GM19239 (cell line): ENCODE measurements at regions not wholly inside any gene's neighbourhood (a gene's known extent, or its start where the extent isn't known, plus 50 kb on each side); places are given as distances from the start of the nearest gene placed in this dataset.
"Not testable (repeated sequence)": the region's sequence is repeated elsewhere in the genome, so short reads cannot be mapped to it uniquely, and the experiment has no call there.

Experiments
- DNase-seq: peaks from one replicate; pipeline ENCODE4 v3.0.0; 2011; ENCODE audit warnings: low spot score; ENCODE audit not compliant: insufficient read length
- FAIRE-seq: peaks from 2 replicates; lab custom pipeline; 2011; peaks lifted over from hg19 to GRCh38; lab: Jason Lieb, UNC

DNA sequence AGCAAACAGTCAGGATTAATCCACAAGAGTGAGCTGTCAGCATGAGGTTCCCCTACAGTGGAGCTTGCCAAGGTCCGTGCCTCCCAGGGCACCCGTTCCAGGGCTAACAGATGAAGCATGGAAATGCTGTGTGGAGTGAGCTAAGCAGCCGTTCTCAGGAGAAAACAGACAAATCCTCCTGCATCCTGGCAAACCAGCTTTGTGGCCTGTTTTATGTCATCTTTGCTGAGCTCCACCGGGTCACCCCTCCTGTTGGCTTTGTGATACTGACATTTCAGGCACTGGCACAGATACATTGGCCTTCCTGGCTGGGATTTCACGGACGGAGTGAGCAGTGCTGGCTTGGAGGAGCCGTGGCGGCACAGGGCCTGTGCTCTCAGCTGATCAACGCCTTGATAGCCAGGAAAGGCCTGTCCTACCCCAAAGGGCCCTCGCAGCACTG, 459.2 kb downstream of the PREX1 start:
- not testable (repeated sequence) for DNase-seq, FAIRE-seq

DNA sequence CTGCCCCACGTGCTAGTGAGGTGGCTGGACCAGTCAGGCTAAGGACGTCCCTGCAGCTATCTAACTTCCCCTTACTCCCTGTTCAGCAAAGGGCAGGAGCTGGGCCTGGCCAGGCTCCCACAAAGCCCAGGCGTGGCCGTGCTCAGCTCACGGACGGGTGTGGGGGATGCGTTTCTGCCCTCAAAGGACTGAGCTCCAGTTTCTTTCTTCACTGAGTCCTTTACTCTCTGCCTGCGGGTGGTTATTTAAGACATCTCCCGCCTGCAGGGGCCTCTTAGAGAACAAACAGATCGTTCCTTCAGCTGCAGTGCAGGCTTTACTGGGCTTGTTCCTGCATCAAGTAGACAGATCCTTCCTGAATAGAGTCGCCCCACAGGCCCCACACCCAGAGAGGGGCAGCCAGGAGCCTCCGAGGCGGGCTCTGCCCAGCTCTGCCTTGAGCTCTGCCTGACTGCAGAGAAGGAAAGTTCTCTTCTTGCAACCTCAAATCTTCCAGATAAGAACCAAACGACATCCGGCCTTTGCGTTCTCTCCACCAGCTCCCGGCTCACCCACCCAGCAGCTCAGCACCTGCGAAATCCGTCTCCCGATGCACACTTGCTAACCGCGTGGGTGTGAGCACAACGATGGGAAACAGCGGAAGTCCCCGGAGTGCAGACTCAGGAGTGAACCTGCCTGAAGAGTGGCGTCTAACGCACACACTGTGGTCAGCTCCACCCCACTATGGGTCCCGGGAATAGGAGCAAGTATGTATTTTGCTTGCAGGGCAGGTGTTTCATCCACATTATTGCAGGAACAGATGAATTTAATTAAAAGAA, 460.0 kb downstream of the PREX1 start:
- FAIRE-seq, result peak; percentile 78
- DNase-seq, result not testable (repeated sequence)

DNA sequence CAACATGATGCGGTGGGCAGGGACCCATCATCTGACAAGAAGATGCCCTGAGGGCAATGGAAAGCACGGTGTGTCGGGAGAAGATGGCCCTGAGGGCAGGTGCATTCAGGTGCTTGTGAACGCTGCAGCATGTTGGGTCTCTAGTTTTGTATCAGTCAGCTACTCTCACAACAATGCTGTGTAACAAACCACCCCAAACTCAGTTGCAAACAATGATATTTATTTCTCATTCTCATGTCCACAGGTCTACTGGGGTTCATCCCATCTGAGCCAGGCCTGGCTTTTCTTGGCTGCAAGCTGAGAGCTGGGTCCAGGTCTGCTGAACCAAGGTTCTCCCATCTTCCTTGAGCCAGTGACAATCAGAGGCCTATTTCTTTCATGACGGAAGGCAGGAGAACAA, 461.6 kb downstream of the PREX1 start:
- FAIRE-seq, result no peak

DNA sequence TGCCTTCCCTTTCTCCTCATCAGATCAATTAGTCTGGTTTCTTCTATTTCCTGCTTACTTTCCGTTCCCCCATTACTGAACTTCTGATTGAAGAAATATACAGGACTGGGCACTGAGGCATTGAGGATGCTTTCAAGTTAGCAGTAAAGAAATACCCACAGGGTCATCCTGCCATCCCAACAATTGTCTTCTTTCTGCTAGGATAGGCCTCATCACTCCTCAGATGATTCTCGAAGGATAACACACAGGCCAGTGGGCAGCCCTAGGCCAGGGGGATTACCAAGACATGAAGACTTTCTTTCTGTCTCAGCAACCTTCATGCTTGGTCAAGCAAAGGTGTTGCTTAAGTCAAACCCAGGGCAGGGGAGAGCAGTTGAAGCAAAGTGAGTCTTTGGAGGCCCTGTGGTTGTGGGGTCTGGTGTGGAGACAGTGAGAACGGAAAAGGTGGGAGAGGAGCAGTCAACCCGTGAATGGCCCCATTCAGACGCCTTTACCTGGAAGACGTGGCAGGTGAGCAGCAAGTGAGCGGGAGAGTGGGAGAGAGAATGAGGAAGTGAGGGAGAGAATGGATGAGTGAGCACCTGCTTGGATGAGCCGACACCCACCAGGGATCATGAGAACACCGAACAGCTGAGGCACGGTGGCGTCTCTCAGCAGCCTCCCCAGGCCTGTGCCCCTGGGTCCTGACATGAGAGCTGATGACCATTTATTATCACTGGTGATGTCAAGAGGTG, 462.9 kb downstream of the PREX1 start:
- no peak for DNase-seq
- FAIRE-seq, result no peak

More for the DNA sequence above, 461.6 kb downstream of the PREX1 start:
- no peak for DNase-seq

DNA sequence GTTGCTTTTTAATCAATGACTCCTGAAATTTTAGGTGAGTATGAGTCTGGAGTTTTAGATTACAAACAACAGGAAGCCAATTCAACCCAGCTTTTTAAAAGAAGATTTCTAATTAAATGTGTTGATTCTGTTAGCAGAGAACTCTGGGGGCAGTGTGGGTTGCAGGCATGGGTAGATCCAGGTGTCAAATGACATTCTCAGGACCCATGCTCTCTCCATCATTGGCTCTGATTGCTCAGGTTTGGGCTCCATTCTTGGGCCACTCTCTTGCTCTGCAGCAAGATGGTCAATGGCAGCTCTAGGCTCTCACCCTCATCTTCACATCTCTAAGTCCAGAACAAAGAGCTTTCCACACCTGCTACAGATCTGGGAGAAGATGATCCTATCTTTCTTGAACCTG, 463.7 kb downstream of the PREX1 start:
- FAIRE-seq (no peak), DNase-seq (no peak)

DNA sequence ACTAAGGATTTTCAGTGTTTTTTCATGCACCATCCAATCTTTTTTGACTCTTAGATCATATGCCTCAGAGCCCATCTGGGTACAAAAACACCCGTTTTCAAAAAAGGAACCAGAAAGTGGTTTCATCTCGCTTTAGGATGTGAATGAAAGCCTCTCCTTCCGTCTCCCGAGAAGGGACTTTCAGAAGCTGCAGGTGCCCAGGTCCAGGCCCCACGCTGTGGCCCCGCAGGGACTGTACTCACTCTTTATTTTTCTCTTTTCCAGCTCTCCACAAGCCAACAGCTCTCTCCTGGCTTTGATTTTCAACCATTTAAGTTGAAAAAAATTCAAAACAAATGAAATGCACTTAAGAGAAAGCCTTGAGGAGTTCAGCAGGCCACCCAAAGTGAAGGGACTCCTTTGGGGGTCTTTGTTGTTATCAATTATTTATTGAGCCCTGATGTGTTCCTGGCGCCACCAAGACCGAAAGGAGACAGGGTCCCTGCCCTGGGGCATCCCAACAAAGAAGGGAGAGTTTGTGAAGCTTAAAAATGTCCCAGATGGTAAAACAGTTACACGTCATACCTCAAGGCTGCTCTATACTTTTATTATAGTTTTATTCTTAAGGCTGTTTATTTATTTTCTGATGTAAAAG, 467.3 kb downstream of the PREX1 start:
- peak; percentile 54 for FAIRE-seq
- no peak for DNase-seq

DNA sequence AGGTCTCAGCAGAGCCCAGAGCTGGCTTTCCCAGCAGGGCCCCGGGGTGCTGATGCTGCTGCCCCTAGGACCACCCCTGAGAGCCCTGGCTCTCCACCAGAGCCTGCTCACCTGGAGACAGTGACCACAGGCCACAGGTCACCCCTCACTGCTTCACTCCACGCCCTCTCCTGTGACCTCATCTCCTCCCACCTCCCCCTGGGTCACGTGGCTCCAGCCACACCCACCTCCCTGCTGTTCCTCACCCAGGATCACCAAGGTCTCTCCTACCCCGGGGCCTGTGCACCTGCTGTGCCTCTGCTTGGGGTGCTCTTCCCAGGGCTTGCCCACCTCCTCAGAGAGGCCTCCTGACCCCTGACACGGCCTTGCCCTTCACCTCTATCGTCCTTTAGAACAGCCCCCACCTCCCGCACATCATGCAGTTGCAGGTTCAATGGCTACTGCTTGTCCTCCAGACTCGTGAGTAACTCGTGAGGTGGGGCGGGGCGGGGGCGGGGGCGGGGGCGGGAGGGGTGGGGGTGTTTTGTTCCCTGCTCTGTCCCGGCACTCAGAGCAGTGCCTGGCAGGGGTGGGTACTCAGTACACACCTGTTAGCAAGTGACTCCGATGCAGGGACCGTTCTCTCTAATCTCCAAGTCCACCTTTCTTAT, 468.0 kb downstream of the PREX1 start:
- FAIRE-seq (peak; percentile 84), DNase-seq (no peak)

DNA sequence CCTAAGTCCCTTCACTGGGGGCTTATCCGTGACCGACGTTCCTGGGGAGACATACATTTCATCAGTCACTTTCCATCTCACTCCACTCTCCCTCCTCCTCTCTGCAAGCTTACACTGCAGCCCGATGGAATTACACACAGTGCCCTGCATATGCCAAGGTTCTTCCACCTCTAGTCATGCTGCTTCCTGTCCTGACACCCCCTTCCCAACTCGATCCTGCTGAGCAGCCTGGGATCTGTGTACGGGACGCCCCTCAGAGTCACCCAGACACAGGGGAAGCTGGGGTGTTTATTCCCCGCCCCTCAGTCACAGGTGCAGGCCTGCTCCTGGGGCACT, 468.8 kb downstream of the PREX1 start:
- not testable (repeated sequence) for FAIRE-seq, DNase-seq

DNA sequence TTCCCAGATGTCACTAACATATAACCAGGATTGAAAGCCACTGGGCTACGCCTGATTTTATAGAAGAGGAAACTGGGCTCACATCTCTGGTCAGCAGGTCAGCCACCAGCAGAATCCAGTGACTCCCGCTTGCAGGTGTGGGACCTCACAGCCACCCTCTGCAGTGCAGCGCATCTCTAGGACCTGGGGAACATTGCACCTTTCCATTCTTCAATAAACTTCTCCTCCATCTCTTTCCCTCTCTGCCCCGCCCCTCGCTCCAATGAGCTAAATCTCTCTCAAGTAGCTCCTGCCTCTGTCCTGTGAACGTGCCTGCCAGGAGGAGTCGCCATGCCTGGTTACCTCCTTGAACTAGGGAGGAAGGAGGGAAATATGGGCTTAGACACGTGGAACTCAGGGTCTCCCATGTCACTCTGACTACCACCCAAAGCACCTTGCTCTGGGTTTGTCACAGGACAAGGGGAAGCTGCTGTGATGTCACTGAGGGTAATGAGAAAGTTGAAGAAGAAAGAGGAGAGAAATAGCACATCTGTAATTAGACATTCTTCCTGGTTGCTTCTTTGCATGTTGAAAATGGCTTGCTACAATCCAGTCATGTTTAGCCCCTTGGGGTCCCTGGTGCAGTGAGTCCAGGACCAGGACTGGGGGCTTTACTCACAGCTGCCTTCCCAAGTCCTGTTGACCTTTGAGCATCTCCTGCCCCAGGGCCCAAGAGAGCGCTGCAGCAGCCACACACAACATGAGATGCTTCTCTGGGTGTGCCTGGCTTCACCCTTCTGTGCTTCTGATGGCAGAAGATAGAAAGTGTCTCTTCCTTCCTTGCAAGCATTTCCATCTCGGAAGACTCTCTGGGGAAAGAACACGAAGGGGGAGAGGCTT, 469.4 kb downstream of the PREX1 start:
- no peak for FAIRE-seq
- no peak for DNase-seq

DNA sequence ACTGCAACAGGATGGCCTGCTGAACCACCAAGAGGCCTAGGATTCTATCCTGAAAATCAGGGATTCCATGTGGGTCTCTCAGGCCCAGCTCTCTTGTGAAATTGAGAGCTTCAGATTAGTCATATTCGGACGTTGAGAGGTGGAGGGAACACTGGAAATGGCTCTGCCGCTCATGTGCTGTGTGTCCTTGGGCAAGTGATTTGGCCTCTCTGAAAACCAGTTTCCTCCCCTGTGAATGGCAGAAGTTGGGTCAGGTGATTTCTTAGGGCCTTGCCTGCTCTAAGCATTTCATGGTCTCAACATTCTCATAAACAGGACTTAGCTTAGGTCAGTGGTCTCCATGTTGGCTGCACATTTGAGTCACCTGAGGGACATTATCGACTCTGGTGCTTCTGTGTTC, 470.1 kb downstream of the PREX1 start:
- DNase-seq, result no peak
- no peak for FAIRE-seq

DNA sequence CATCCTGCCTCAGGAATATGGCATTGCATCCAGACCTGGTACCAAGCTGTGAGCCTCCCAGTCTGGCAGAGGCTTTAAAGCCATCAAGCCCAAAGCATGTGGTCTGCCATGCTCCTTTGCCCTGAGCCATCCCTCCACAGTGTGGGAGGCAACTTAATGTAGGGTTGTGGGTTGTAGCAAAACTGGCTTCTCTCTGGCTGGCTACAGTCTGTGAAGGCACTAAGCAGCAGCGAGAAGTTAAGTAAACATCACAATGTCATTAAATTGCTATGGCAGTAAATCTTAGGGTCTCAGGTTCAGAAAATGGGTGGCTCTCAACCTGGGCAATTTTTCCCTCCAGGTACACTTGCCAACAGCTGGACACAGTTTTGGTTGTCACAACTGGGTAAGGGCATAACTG, 472.9 kb downstream of the PREX1 start:
- no peak for DNase-seq
- no peak for FAIRE-seq

DNA sequence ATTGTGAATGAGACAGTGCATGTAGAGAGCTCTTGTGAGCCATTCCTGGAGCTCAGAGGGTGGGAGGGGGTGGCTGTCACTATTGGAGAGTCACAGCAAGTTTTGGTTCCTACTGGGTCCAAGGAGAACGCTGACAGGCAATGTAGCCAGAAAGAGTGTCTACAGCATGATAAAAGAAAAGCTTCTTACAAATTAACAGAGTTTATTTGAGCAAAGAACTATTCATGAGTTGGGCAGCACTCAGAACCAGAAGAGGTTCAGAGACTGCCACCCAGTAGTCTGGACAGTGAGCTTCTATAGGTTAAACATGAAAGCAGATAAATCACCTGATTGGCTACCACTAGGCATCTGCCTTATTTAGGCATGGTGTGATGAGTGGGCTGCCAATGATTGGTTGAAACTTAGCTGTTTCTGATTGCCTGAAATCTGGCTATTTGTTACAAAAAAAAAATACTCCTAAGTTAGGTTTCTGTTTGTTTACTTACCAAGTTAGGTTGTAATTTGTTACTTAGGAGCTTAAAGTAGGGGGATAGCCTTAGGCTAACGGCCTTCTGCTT, 473.4 kb downstream of the PREX1 start:
- DNase-seq (no peak), FAIRE-seq (no peak)

DNA sequence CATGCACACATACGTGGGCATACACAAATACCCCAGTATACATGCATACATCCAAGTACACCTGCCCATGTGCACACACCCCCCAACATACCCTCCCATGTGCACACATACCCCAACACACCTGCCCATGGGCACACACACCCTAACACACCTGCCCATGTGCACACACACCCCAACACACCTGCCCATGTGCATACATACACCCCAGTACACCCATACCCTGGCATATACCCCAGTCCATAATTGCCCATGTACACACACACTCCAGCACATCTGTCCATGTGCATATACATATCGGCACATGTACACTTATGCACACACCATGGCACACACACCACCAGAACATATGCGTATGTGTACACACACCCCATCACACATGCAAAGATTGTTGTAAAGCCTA, 475.2 kb downstream of the PREX1 start:
- FAIRE-seq, result no peak

DNA sequence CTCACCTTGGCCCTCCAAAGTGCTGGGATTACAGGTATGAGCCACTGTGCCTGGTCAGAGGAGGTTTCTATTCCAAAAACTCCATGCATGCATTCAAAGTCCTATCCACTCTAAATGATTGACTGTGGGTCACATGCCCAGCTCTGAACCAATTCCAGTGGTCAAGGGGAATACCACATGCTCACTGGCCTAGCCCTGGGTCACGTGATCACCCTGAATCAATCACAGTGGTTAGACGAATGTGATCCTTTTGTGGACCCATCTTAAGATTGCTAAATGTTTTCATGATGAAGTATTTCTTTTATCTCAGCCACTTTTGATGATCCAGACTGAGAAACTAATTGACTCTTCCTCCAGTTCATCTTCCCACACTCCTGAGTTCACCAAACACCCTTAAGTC, 475.8 kb downstream of the PREX1 start:
- no peak for FAIRE-seq
- no peak for DNase-seq

More for the DNA sequence above, 475.2 kb downstream of the PREX1 start:
- DNase-seq, result no peak

DNA sequence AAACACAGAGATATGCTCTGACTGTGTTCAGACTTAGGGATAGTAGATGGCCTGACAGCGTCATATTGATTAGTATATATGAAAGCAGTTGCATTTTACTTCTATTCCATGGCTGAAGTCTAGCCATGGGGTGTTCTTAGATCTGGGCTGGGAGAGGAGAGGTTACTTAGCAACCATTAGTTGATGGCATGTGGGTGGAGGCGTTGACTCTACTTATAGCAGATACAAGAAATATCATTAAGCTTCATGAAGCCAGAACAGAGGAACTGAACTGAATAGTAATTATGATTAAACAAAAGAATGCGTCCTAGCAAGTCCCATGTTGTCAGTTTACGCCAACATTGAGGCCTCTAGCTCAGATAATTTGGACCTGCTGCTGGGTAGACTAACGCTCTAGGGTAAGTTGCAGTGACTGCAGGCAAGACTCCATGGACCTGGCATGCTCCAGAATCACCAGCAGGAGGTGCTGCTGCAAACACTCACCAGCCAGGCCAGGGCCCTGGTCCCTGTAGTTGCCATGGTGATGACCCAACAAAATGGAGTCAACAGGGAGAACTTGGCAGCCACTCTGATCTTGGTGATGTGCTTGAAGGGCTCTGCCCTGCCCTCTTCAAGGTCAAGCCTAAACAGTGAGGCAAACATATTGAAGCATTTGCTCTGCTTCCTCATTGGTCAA, 477.3 kb downstream of the PREX1 start:
- no peak for FAIRE-seq
- no peak for DNase-seq

DNA sequence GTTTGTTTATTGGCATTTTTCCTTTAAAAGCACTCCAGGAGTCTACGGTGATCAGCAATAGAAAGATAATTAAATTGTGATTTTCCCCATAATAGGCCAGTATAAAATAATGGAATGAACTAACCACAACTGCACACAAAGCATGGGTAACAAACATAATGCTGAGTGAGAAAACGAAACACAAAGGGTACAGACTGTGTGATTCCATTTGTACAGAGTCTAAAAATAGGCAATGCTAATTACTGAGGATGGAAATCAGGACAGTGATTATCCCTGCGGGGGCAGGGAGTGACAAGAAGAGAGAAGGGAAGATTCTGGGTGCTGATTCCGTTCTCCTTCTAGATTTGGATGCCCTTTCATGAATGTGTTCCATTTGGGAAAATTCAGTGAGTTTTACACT, 478.1 kb downstream of the PREX1 start:
- DNase-seq (no peak), FAIRE-seq (no peak)

DNA sequence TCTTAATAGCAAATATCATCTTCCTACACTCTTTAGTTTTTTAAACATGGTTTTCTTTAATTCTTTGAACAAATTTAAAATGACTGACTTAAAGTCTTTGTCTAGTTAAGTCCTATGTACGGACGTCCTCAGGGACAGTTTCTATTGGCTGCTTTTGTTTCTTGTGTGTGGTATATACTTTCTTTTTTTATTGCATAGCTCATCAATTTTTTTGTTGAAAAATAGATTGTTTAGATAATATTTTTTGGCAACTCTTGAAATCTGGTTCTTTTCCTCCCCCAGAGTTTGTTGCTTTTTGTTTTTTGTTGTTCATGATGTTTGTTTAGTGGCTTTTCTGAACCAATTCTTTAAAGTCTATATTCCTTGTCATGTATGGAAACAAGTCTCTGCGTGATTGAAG, 479.8 kb downstream of the PREX1 start:
- DNase-seq (no peak), FAIRE-seq (no peak)

DNA sequence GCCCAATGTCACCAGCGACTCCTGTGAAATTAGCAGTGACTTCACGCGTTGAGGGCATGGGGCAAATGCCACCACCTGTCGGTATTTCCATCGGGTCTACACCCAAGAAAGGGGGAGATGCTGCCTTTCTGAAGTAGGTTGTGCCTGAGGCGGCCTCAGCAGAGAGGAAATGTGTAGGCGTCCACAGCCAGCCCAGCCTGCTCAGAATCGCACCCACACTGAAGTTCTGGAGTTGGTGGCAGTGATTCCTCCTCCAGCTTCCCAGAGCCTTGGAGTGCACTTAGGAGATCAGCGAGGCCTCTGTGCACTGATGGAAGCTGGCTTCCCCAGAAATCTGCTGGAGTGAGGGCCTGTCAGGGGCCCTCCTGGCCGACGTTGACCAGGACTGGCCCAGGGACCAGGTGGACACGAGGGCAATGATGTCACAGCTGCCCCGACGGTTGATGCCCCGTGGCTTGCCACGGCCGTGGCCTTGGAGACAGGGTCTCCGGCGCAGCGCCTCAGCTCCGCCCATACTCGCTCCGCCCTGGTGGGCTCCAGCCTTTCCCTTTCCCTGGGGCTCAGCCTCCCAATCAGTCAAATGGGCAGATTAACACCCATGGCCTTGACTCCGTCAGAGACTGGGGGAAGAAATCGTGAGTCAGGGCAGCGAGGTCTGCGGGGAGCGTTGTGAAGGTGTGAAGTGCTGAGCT, 484.8 kb downstream of the PREX1 start:
- FAIRE-seq, result no peak
- DNase-seq, result no peak
